ENCODE measurements at regions not wholly inside any gene's neighbourhood (a gene's known extent, or its start where the extent isn't known, plus 50 kb on each side); places are given as distances from the start of the nearest gene placed in this dataset.
"Not testable (repeated sequence)": the region's sequence is repeated elsewhere in the genome, so short reads cannot be mapped to it uniquely, and the experiment has no call there.

GRCh38 chr2:91498065-91498449, 2806.6 kb downstream of the RPIA start:
- not testable (repeated sequence) for DNase-seq

DNA sequence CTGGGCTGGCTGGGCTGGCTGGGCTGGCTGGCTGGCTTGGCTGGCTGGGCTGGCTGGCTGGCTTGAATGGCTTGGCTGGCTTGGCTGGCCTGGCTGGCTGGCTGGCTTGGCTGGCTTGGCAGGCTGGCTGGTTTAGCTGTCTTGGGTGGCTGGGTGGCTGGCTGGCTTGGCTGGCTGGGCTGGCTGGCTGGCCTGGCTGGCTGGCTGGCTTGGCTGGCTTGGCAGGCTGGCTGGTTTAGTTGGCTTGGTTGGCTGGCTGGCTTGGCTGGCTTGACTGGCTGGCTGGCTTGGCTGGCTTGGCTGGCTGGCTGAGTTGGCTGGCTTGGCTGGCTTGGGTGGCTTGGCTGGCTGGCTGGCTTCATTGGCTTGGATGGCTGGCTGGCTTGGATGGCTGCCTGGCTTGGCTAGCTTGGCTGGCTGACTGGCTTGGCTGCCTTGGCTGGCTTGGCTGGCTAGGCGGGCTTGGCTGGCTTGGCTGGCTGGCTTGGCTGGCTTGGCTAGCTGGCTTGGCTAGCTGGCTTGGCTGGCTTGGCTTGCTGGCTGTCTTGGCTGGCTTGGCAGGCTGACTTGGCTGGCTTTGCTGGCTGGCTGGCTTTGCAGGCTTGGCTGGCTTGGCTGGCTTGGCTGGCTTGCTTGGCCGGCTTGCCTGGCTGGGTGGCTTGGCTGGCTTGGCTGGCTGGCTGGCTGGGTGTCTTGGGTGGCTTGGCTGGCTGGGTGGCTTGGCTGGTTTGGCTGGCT, 2807.2 kb downstream of the RPIA start:
- not testable (repeated sequence) for DNase-seq

- not testable (repeated sequence) for DNase-seq
Observed at GRCh38 chr2:91499431-91500050, 2808.1 kb downstream of the RPIA start.

- not testable (repeated sequence) for DNase-seq
Observed at GRCh38 chr2:91500246-91500977, 2808.9 kb downstream of the RPIA start.

GRCh38 chr2:91500978-91501310, 2809.5 kb downstream of the RPIA start:
- DNase-seq: not testable (repeated sequence)

- not testable (repeated sequence) for DNase-seq
Observed at GRCh38 chr2:91501481-91502080, 2810.1 kb downstream of the RPIA start.

- not testable (repeated sequence) for DNase-seq
Observed at GRCh38 chr2:91503572-91503958, 2812.1 kb downstream of the RPIA start.

- DNase-seq: not testable (repeated sequence)
Observed at GRCh38 chr2:91503959-91504741, 2812.7 kb downstream of the RPIA start.

DNA sequence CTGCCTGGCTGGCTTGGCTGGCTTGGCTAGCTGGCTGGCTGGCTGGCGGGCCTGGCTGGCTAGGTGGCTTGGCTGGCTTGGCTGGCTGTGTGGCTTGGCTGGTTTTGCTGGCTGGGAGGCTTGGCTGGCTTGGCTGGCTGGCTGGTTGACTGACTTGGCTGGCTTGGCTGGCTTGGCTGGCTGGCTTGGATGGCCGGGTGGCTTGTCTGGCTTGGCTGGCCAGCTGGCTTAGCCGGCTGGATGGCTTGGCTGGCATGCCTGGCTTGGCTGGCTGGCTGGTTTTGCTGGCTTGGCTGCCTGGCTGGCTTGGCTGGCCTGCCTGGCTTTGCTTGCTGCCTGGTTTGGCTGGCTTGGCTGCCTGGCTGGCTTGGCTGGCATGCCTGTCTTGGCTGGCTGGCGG, 2817.3 kb downstream of the RPIA start:
- not testable (repeated sequence) for DNase-seq

DNA sequence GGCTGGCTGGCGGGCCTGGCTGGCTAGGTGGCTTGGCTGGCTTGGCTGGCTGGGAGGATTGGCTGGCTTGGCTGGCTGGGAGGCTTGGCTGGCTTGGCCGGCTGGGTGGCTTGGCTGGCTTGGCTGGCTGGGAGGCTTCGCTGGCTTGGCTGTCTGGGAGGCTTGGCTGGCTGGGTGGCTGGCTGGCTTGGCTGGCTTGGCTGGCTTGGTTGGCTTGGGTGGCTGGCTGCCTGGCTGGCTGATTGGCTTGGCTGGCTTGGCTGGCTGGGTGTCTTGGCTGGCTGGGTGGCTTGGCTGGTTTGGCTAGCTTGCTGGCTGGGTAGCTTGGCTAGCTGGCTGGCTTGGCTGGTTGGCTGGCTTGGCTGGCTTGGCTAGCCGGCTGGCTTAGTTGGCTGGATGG, 2817.8 kb downstream of the RPIA start:
- not testable (repeated sequence) for DNase-seq

DNA sequence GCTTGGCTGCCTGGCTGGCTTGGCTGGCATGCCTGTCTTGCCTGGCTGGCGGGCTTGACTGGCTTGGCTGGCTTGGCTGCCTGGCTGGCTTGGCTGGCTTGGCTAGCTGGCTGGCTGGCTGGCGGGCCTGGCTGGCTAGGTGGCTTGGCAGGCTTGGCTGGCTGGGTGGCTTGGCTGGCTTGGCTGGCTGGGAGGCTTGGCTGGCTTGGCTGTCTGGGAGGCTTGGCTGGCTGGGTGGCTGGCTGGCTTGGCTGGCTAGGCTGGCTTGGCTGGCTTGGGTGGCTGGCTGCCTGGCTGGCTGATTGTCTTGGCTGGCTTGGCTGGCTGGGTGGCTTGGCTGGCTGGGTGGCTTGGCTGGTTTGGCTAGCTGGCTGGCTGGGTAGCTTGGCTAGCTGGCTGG, 2819.7 kb downstream of the RPIA start:
- not testable (repeated sequence) for DNase-seq

- not testable (repeated sequence) for DNase-seq
Observed at GRCh38 chr2:91515966-91516365, 2824.5 kb downstream of the RPIA start.

DNA sequence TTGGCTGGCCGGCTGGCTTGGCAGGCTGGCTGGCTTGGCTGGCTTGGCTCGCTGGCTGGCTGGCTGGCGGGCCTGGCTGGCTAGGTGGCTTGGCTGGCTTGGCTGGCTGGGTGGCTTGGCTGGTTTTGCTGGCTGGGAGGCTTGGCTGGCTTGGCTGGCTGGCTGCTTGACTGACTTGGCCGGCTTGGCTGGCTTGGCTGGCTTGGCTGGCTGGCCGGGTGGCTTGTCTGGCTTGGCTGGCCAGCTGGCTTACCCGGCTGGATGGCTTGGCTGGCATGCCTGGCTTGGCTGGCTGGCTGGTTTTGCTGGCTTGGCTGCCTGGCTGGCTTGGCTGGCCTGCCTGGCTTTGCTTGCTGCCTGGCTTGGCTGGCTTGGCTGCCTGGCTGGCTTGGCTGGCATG, 2825.2 kb downstream of the RPIA start:
- not testable (repeated sequence) for DNase-seq

GRCh38 chr2:91517846-91518245, 2826.4 kb downstream of the RPIA start:
- not testable (repeated sequence) for DNase-seq

- DNase-seq: not testable (repeated sequence)
Observed at GRCh38 chr2:91518361-91518981, 2827.0 kb downstream of the RPIA start.

DNA sequence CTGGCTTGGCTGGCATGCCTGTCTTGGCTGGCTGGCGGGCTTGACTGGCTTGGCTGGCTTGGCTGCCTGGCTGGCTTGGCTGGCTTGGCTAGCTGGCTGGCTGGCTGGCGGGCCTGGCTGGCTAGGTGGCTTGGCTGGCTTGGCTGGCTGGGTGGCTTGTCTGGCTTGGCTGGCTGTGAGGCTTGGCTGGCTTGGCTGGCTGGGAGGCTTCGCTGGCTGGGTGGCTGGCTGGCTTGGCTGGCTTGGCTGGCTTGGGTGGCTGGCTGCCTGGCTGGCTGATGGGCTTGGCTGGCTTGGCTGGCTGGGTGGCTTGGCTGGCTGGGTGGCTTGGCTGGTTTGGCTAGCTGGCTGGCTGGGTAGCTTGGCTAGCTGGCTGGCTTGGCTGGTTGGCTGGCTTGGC, 2827.9 kb downstream of the RPIA start:
- not testable (repeated sequence) for DNase-seq

- DNase-seq: not testable (repeated sequence)
Observed at GRCh38 chr2:91519914-91520313, 2828.4 kb downstream of the RPIA start.

DNA sequence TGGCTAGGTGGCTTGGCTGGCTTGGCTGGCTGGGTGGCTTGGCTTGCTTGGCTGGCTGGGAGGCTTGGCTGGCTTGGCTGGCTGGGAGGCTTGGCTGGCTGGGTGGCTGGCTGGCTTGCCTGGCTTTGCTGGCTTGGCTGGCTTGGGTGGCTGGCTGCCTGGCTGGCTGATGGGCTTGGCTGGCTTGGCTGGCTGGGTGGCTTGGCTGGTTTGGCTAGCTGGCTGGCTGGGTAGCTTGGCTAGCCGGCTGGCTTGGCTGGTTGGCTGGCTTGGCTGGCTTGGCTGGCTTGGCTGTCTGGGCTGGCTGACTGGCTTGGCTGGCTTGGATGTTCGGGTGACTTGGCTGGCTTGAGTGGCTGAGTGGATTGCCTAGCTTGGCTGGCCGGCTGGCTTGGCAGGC, 2829.1 kb downstream of the RPIA start:
- not testable (repeated sequence) for DNase-seq

DNA sequence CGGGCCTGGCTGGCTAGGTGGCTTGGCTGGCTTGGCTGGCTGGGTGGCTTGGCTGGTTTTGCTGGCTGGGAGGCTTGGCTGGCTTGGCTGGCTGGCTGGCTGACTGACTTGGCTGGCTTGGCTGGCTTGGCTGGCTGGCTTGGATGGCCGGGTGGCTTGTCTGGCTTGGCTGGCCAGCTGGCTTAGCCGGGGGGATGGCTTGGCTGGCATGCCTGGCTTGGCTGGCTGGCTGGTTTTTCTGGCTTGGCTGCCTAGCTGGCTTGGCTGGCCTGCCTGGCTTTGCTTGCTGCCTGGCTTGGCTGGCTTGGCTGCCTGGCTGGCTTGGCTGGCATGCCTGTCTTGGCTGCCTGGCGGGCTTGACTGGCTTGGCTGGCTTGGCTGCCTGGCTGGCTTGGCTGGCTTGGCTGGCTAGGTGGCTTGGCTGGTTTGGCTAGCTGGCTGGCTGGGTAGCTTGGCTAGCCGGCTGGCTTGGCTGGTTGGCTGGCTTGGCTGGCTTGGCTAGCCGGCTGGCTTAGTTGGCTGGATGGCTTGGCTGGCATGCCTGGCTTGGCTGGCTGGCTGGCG, 2829.6 kb downstream of the RPIA start:
- not testable (repeated sequence) for DNase-seq

DNA sequence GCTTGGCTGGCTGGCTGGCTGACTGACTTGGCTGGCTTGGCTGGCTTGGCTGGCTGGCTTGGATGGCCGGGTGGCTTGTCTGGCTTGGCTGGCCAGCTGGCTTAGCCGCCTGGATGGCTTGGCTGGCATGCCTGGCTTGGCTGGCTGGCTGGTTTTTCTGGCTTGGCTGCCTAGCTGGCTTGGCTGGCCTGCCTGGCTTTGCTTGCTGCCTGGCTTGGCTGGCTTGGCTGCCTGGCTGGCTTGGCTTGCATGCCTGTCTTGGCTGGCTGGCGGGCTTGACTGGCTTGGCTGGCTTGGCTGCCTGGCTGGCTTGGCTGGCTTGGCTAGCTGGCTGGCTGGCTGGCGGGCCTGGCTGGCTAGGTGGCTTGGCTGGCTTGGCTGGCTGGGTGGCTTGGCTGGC, 2830.5 kb downstream of the RPIA start:
- not testable (repeated sequence) for DNase-seq

DNA sequence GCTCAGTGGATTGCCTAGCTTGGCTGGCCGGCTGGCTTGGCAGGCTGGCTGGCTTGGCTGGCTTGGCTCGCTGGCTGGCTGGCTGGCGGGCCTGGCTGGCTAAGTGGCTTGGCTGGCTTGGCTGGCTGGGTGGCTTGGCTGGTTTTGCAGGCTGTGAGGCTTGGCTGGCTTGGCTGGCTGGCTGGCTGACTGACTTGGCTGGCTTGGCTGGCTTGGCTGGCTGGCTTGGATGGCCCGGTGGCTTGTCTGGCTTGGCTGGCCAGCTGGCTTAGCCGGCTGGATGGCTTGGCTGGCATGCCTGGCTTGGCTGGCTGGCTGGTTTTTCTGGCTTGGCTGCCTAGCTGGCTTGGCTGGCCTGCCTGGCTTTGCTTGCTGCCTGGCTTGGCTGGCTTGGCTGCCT, 2831.4 kb downstream of the RPIA start:
- DNase-seq: not testable (repeated sequence)

GRCh38 chr2:91523751-91524150, 2832.3 kb downstream of the RPIA start:
- not testable (repeated sequence) for DNase-seq

All from CD4-positive, alpha-beta T cell treated with Interleukin-21 for 1 hour (primary cell).